Adrenal gland (tissue), 9 donors: ENCODE measurements at regions not wholly inside any gene's neighbourhood (a gene's known extent, or its start where the extent isn't known, plus 50 kb on each side); places are given as distances from the start of the nearest gene placed in this dataset.

Source experiments
- DNase-seq, 7 donors: peaks; one replicate each; pipeline ENCODE4 v3.0.0-alpha.2; 2019 to 2020
- H3K27ac ChIP-seq, 5 donors: fragments of 200-600 bp; sonication (generic) in 4 of 5; 1 replicate in 3 of 5; 2 replicates in 2 of 5; pipeline versions ENCODE4 v1.5.1 to v1.8.0; 2016 to 2020; ENCODE audit warnings: mild to moderate bottlenecking in 1 of 5
- H3K27me3 ChIP-seq: fragments of 200-600 bp; 2 replicates; pipeline ENCODE4 v1.8.0; 2021
- H3K36me3 ChIP-seq, 2 donors: fragments of 200-600 bp; replicated peaks in 1 of 2; 1 replicate in 1 of 2; 2 replicates in 1 of 2; pipeline versions ENCODE4 v1.5.1 to v1.8.0; 2018 to 2022
- H3K4me1 ChIP-seq, 2 donors: fragments of 200-600 bp; replicated peaks in 1 of 2; 1 replicate in 1 of 2; 2 replicates in 1 of 2; pipeline versions ENCODE4 v1.5.1 to v1.8.0; 2018 to 2021
- H3K4me3 ChIP-seq, 4 donors: fragments of 200-600 bp; sonication (generic) in 3 of 4; one replicate each; pipeline ENCODE4 v1.5.1; 2016 to 2018
- H3K9me3 ChIP-seq, 3 donors: fragments of 200-600 bp; sonication (generic) in 1 of 3; replicated peaks in 1 of 3; 1 replicate in 2 of 3; 2 replicates in 1 of 3; pipeline versions ENCODE4 v1.5.1 to v1.8.0; 2016 to 2021
- POLR2A ChIP-seq, 2 donors: fragments of 450-650 bp; IDR thresholded peaks; one replicate each; pipeline ENCODE4 v1.6.1; 2017; ENCODE audit warnings: antibody characterized with exemption in 2 of 2, mild to moderate bottlenecking in 2 of 2, moderate library complexity in 1 of 2
- WGBS, 4 donors: extraction: QIAGEN DNeasy Blood & Tissue Kit in 2 of 4; methylation state at CpG; one replicate each; pipeline versions ENCODE4 v1.1.5 to v1.1.7; 2013 to 2017; 5-methylcytosine and 5-hydroxymethylcytosine counted together
- intact Hi-C, 2 donors: fragments of 100-400 bp; cut with DNase I; formaldehyde crosslinking; loops; one replicate each; pipeline versions ENCODE4 v1.14.1 to v1.15.0; 2022 to 2023
- TF ChIP-seq, protein P1 (sequence below), 6 experiments: fragments of 450-650 bp in 4 of 6; fragments of 200-600 bp in 2 of 6; sonication (generic) in 1 of 6; IDR thresholded peaks; 1 replicate in 5 of 6; 2 replicates in 1 of 6; pipeline versions ENCODE4 v1.5.1 to v1.8.0; 2016 to 2021; ENCODE audit warnings: antibody characterized with exemption in 6 of 6, mild to moderate bottlenecking in 2 of 6, moderate library complexity in 1 of 6
- donor health status: healthy with polysubstance abuse.
- donor health status: Bipolar disorder and iron deficiency.
- donor health status: DM: yes; HTN: yes; CAD: no.
- donor health status: DM: no; HTN: no; CAD: no.
- donor health status: DM: no; HTN: no; CAD: no.

DNA sequence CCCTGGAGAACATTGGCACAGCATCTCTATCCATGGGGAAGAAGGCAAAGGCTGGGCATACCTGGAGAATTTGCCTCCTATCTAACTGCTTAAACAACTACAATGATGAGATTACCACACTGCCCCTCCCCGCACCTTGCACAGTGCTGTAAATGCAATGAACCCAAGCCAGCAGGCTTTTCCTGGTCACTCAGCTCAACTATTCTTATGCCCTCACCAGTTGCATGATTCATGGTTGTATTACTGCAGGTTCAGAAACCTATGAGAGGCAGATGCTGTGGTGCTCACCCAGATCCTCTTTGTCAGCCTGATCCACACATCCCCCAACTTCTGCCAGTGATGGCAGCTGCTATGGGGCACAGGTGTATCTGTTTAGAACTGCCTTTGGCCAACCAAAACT lies 77.7 kb upstream of the STAC start:
- Histone ChIP-seq H3K36me3 (no peaks in the 10 kb centered on the region), H3K9me3 (no peaks in the 10 kb centered on the region), H3K27me3 (no peaks in the 10 kb centered on the region), H3K4me1 (no peaks in the 10 kb centered on the region), H3K4me3 (no peak overlapping the region), H3K27ac (no peak overlapping the region)
- intact Hi-C loops: no loop called here
- DNase-seq: no peak
- TF ChIP-seq POLR2A (IDR thresholded peaks at IDR 0.05): no peak
- TF ChIP-seq, protein P1, sequence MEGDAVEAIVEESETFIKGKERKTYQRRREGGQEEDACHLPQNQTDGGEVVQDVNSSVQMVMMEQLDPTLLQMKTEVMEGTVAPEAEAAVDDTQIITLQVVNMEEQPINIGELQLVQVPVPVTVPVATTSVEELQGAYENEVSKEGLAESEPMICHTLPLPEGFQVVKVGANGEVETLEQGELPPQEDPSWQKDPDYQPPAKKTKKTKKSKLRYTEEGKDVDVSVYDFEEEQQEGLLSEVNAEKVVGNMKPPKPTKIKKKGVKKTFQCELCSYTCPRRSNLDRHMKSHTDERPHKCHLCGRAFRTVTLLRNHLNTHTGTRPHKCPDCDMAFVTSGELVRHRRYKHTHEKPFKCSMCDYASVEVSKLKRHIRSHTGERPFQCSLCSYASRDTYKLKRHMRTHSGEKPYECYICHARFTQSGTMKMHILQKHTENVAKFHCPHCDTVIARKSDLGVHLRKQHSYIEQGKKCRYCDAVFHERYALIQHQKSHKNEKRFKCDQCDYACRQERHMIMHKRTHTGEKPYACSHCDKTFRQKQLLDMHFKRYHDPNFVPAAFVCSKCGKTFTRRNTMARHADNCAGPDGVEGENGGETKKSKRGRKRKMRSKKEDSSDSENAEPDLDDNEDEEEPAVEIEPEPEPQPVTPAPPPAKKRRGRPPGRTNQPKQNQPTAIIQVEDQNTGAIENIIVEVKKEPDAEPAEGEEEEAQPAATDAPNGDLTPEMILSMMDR (IDR thresholded peaks at IDR 0.05): no peak
- 78 to 100% (median 88%) methylated on average over 1 of the region's 1 CpG for WGBS, 4 donors

DNA sequence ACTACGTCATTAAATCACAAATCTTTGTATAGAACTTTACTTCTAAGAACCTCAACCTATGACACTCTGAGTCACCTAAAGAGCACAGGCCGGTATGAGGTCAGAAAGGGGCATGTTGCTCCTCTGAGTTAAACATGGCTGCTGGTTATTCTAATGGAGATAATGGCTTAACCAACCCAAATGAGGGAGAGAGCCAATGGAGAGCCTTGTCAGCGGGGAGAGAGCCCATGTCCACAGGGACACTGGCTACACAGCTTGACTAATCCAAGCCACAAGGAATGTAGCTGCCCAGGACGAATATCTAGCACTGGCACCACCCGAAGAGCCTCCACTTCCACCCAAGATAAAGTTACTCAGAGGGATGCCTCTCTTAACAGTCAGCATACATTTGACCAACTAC lies 77.0 kb upstream of the STAC start:
- TF ChIP-seq POLR2A (IDR thresholded peaks at IDR 0.05): no peak
- TF ChIP-seq, protein P1 (IDR thresholded peaks at IDR 0.05): no peak

DNA sequence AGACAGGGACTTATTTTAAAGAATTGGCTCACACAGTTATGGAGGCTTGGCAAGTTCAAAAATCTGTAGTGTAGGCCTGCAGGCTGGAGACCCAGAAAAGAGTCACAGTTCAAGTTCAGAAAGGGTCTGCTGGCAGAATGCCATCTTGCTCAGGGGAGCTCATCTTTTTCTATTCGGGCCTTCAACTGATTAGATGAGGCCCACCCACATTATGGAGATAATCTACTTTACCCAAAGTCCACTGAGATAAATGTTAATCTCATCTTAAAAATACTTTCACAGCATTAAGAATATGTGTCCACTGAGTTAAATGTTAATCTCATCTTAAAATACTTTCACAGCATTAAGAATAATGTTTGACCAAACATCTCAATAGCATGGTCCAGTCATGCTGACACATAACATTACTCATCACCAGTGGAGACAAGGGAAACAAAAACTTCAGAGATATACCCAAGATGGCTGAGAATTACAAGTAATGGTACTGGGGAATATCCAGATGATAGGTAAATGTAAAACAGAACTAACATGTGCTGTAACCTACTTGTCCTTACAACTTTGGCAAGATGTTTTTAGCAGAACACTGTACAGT lies 74.3 kb upstream of the STAC start:
- Histone ChIP-seq H3K27me3 (no peaks in the 10 kb centered on the region), H3K27ac (no peak overlapping the region), H3K9me3 (no peaks in the 10 kb centered on the region), H3K36me3 (no peaks in the 10 kb centered on the region), H3K4me3 (no peak overlapping the region), H3K4me1 (no peaks in the 10 kb centered on the region)
- 70 to 96% (median 78%) methylated on average over 1 of the region's 1 CpG for WGBS, 4 donors
- no peak for DNase-seq
- TF ChIP-seq, protein P1 (IDR thresholded peaks at IDR 0.05): no peak
- TF ChIP-seq POLR2A (IDR thresholded peaks at IDR 0.05): no peak
- intact Hi-C loops: no loop called here

More for the DNA sequence above, 77.0 kb upstream of the STAC start:
- intact Hi-C loops: no loop called here
- Histone ChIP-seq H3K4me3 (no peak overlapping the region), H3K27me3 (no peaks in the 10 kb centered on the region), H3K27ac (no peak overlapping the region), H3K9me3 (no peaks in the 10 kb centered on the region), H3K36me3 (no peaks in the 10 kb centered on the region), H3K4me1 (no peaks in the 10 kb centered on the region)
- 82 to 89% (median 84%) methylated on average over 5 of the region's 5 CpGs for WGBS, 4 donors
- no peak for DNase-seq

DNA sequence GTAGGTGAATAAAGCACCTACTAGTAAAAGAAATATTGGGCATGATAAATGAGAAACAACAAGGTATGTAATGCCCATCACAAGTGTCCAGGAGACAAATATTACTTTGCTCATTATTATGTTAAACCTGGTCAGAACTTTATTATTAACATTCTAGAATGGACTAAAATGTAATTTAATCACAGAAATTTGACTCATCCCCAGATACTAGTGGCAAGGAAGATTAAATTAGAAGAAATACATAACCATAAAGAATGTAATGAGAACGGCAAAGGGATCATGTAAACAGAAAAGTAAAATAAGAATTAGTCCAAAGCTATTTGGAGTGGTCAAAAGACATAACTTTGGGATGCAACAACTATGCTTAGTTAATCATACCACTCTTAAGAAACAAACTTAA lies 71.2 kb upstream of the STAC start:
- Histone ChIP-seq H3K36me3 (no peaks in the 10 kb centered on the region), H3K4me3 (no peak overlapping the region), H3K4me1 (no peaks in the 10 kb centered on the region), H3K27ac (no peak overlapping the region), H3K9me3 (no peaks in the 10 kb centered on the region), H3K27me3 (no peaks in the 10 kb centered on the region)
- intact Hi-C loops: no loop called here
- WGBS, 4 donors: 68 to 85% (median 80%) methylated on average over 1 of the region's 1 CpG
- no peak for DNase-seq
- TF ChIP-seq POLR2A (IDR thresholded peaks at IDR 0.05): no peak

DNA sequence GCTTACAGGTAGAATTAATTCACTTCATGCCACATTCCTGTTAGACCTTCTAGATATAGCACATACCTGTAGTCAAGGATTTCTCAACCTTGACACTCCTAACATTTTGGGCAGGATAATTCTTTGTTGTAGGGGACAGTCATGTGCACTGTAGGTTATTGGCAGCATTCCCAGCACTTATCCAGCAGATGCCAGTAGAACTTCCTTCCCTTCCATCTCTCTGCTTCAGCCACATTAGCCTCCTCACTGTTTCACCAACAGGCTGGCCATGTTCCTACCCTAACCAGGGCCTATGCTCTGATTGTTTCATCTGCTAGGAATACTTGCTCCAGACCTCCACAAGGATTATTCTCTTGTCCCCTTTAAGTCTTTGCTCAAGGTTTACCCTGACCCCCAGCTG lies 68.0 kb upstream of the STAC start:
- Histone ChIP-seq H3K4me3 (no peak overlapping the region), H3K27ac (no peak overlapping the region), H3K9me3 (peaks cover 0 to 6% (median 5%) of the 10 kb centered on the region in 3 donors), H3K36me3 (no peaks in the 10 kb centered on the region), H3K27me3 (no peaks in the 10 kb centered on the region), H3K4me1 (no peaks in the 10 kb centered on the region)
- DNase-seq: no peak
- intact Hi-C loops: no loop called here
- no peak for TF ChIP-seq POLR2A (IDR thresholded peaks at IDR 0.05)
- TF ChIP-seq, protein P1 (IDR thresholded peaks at IDR 0.05): no peak
